Lower leg skin (tissue), 3 donors: ENCODE measurements at regions not wholly inside any gene's neighbourhood (a gene's known extent, or its start where the extent isn't known, plus 50 kb on each side); places are given as distances from the start of the nearest gene placed in this dataset.

Source experiments
- CTCF ChIP-seq, 3 donors: fragments of 450-650 bp; IDR thresholded peaks; one replicate each; pipeline ENCODE4 v1.5.1; 2016; ENCODE audit warnings: antibody characterized with exemption in 3 of 3, mild to moderate bottlenecking in 3 of 3, moderate library complexity in 2 of 3
- POLR2A ChIP-seq, 2 donors: fragments of 450-650 bp; IDR thresholded peaks; one replicate each; pipeline ENCODE4 v1.6.1; 2016 to 2017; ENCODE audit warnings: antibody characterized with exemption in 2 of 2, mild to moderate bottlenecking in 1 of 2, moderate library complexity in 1 of 2

- TF ChIP-seq CTCF (IDR thresholded peaks at IDR 0.05) (no peak), POLR2A (IDR thresholded peaks at IDR 0.05) (no peak)
Observed at GRCh38 chr10:61139592-61139953, 195.6 kb upstream of the RHOBTB1 start.
